ENCODE measurements at regions not wholly inside any gene's neighbourhood (a gene's known extent, or its start where the extent isn't known, plus 50 kb on each side); places are given as distances from the start of the nearest gene placed in this dataset.

DNA sequence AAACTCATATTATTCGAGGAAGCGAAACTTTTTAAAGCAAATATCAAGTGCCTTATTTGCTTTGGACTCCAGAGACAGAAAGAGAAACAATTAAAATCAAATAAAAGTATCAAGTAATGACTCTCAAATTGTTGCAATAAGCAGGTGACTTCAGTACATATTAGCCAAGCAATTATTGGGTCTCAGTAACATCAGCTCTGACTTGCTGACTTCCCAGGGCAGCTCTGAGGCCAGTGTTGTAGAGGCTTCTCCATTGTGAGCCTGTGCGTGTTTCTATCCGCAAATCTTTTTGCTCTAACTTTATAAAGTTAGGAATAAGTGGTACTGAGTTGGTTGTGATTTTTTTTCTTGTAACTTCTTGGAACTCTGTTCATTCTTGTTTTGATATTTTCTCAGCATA is 186.8 kb upstream of the PRLR start:
- no peak for DNase-seq

DNA sequence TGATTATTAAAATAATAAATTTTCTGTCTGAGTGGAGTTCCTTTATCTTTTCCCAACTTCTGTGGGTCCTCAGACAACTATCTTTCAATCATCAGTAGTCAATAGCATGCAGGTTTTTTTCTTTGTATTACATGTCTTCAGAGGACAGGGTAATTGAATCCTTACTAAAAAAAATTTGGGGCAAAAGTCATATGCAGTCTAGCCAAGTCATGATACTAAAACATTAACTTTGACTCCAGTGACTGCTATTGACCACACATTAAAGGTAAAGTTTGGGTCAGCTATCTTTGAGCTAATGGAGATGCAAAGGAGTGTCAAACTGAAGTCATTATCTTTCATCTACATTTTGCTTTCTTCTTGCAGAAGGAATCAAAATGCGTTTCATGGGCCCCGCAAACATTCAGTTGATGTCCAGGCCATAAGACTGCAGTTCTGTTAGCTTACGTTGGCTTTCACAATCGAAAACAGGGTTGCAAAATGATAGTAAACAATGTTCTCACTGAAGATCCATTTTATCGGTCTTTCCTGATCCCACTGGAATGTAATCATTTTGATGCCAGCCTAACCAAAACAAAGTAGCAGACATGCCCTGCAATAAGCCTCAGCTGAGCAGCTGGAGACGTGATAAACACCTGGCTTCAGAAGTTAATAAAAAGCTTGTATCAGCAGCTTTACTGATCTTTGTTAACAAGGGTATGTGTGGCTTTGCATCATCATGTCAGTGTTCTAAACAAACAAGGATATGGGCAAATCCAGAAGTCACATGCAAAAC is 186.1 kb upstream of the PRLR start:
- DNase-seq = no peak

DNA sequence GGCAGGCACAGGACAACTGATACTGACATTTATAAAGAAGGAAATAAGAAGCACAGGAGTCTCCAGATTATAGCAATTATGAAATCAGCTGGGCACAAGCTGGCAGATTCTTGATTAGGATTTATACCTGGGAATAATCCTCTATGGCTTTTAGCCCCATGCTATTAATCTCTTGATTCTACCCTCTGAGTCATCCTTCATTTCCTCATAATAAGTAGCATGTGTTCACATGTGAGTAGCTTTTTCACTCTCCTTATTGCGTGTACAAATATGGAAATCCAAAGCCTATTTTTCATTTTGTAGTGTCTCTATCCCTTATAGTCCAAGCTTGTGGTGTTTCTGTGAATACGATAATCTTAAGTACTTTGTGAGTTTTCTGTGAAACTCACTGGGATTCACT is 185.0 kb upstream of the PRLR start:
- DNase-seq = peak; percentile 20

DNA sequence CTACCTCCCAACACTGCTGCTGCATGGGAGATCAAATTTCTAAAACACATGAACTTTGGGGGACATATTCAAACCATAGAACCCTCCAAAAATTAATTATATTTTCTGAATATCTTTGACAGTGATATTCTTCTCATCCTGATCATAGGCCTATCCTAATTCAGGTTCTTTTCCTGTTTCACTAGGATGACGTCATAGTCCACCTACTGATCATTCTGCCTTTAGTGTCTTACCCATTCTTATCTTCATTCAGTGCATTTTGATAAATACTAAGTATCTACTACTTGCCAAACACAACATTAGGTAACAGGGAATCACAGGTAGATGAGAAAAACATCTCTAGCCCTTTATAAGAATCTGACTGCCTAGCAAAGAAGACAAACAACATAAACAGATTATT is 179.1 kb upstream of the PRLR start:
- no peak for DNase-seq

DNA sequence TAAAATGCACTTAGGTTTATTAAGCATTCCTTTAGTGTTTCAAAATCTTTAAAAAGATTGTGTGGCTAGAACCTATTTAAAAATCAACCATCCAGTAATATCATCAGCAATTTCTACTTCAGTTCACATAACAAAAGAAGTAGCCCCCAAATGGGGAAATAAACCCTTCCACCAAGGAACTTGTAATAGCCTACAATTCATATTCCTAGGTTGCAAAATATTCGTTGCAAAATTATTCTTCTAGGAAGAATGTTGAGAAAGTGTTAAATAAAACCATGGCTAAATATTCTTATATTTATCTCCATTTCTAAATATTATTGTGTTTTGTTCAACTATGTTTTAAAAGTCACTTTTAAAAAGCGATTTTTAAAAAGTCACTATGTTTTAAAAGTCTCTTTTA is 177.9 kb upstream of the PRLR start:
- no peak for DNase-seq

DNA sequence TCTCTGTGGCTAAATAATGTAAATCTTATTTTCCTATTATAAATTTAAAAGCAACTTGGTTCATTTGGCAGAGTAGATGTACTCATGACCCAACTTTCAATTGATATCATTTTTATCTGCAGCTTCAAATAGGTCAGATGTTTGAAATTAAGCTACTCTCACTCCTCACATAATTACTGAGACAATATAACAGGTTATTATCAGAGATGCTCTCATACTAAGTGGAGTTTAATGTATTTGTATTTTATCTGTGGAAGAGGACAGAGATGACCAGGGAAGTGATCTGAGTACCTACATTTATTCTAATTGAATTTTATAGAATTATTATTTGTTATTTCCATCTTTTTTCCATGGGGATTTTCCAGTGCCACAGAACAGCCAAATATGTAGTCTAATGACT is 177.4 kb upstream of the PRLR start:
- DNase-seq = no peak

DNA sequence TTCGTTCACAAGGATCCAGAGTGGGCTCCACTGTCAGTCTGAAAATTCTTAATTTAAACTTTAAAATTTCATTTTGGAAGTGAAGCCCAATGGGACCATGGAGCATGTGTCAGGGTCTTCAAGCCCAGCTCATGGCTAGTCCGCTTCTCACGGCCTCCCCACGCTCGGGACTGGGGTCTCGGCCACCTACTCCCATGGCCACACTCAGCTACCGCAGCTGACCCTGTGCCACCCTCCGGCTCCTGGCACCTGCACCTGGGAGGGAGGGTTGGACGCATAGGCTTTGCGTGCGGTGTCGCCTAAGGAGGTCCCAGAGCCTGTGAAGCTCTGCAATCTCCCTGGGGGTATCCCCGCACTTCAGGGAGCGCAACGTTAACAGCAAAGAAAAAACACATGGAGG is 175.7 kb upstream of the PRLR start:
- no peak for DNase-seq

DNA sequence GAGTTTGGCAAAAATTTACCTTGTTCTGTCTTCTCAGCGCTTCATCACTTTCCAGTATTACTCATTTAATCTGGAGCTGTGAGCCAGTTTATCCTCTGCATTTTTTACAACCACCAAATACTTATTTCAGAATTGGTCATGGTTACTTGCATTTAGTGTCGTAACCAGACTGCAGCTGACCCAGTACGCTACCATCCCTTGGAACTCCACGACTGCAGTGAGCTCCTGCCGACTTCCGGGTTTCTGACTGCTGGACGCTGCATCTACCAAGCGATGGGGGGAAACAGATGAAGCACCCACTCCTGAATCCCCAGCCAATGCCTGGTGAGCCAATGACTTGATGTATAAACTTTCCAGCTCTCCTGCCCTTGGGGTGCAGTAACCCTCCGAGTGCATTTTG is 174.4 kb upstream of the PRLR start:
- no peak for DNase-seq

DNA sequence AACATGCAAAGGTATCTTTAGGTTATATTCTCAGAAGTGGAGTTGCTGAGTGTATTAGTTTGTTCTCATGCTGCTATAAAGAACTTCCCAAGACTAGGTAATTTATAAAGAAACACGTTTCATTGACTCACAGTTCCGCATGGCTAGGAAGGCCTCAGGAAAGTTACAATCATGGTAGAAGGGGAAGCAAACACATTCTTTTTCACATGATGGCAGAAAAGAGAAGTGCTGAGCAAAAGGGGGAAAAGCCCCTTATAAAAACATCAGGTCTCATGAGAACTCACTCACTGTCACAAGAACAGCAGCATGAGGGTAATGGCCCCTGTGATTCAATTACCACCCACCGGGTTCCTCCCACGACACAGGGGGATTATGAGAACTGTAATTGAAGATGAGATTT is 163.6 kb upstream of the PRLR start:
- DNase-seq = no peak

DNA sequence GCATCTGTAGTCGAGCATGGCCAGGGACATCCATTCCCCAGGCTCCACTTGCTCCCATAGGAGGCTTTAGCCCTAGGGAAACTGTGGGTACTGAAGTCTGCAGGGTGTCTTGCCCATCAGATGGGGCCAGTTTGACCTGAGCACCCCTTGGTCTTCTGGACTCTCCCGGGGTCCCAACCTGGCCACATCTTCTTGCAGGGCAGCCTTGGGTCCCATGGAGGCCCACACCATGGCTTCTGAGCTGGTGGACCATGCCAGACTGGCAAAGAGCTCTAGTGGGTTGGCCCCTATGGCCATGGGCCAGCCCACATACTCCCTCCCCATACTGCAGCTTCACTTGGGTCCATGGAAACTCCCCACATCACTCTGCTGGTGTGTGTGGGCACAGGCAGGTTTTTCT is 154.4 kb upstream of the PRLR start:
- DNase-seq = no peak

DNA sequence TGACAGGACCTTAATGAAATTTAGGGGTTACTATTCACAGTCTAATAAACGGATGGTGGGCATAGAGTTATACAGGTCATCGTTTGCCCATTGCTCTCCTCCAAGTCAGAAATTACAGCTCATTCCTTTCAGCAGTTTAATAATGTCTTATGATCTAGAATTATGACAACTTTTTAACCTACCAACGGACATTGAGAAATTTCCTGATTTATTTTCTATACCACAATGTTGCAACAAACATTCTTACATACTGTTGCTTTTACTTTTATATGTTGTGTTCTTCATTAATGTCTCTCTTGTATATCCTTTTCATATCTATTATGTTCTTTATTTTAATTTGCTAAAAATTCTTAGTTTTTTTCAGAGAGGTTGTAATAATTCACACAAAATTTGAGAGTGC is 152.8 kb upstream of the PRLR start:
- no peak for DNase-seq

DNA sequence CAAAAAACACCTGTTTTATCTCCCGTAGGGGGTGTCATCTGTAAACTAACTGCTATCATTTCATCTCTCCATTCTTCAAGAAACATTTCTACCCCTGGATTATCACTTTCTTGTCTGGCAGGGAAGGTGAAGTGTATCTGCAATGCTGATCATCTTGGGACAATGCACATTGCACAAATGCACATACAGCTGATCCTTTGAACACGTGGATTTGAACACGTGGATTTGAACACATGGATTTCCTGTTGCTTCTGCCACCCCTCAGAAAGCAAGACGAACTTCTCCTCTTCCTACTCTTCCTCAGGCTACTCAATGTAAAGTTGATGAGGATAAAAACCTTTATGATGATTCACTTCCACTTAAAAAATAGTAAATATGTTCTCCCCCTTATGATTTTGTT is 147.4 kb upstream of the PRLR start:
- DNase-seq = no peak

DNA sequence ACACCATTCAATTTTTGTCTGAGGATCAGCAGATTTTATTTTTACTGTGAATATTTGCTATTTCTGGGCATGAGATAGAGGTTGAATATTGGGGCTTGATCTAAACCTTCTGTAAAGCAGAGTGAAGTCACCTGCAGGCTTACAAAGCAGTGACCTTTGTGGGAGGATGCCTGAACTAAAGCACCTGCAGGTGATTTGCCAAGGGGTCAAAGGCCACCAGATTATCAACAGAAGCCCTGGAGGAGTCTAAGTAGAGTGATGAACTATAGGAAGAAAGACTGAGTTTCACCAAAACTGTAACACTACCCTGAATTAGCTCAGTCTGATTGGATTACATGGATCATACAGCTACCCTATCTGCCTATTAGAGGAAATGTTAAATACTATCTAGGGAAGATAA is 144.3 kb upstream of the PRLR start:
- DNase-seq = no peak

DNA sequence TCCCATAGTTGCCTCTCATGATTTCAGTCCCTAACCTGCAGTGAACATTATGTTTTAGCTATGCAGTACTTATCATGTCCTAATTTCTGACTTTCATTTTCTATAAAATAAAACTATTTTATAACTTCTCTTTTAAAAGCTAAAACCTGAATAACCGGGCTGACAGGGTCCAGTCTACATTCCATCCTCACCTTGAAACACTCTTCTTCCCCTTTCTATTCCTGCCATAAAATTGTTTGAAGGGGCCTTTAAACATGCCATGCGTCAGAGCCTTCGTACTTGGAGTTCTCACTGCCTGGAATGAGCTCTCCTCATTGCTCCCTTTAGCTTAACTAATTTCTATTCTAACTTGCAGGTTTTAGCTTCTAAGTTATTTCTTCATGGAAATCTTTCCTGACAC is 143.0 kb upstream of the PRLR start:
- no peak for DNase-seq

DNA sequence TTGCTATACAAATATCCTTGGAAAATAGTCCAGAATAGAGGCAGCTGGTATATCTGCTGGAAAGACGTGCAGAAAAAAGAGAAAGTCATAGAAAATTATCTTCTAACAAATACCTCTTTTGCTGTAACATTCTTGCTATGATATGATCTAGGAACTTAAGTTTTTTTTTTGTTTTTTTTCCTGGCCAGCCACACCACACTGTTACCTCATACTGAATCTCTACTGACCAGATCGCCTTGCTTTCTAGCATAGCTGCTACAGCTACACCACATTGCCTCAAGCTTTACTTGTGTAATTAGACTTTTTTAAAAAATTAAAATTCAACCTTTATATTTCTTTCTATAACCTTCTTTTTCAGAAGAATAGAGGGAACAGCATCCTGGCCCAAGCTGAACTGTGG is 142.2 kb upstream of the PRLR start:
- DNase-seq = no peak

DNA sequence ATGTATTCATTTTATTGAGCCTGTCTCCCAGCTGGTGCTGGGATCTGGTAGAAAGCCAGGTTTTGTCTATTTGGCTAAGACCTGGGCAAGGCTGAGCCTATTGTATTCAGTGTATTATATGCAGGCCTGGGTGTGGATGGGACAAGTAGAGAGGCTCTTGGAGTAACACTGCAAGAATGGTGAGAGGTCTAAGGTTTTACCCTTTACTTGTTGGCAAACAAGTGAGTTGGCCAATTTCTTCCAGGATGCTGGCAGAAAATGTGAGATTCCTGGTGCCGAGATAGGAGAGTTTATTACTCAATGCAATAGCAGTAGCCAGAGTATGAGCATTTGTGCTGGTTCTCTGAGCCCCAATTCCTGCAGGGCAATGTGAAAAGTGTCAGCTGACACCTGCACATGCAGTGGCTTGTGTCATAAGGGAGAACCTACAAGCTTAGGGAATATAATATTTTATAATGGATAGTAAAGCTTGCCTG is 141.7 kb upstream of the PRLR start:
- DNase-seq = no peak

DNA sequence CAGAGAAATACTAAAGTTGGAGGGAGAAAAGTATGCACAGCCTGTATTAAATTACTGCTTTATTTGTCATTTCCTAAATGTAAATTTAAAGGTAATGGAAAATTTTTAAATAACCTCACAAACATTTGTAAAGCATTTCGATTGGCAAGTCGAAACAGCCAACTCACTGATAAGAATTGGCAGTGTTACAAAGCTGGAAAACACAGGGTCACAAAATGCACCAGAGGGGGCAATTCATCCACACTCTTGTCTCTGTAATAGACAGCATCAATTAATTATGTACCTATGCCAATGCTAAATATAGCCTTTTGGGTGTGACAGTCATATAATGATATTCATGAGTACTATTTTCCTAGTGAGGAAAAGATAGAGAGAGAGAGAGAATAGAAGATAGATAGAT is 140.6 kb upstream of the PRLR start:
- no peak for DNase-seq

DNA sequence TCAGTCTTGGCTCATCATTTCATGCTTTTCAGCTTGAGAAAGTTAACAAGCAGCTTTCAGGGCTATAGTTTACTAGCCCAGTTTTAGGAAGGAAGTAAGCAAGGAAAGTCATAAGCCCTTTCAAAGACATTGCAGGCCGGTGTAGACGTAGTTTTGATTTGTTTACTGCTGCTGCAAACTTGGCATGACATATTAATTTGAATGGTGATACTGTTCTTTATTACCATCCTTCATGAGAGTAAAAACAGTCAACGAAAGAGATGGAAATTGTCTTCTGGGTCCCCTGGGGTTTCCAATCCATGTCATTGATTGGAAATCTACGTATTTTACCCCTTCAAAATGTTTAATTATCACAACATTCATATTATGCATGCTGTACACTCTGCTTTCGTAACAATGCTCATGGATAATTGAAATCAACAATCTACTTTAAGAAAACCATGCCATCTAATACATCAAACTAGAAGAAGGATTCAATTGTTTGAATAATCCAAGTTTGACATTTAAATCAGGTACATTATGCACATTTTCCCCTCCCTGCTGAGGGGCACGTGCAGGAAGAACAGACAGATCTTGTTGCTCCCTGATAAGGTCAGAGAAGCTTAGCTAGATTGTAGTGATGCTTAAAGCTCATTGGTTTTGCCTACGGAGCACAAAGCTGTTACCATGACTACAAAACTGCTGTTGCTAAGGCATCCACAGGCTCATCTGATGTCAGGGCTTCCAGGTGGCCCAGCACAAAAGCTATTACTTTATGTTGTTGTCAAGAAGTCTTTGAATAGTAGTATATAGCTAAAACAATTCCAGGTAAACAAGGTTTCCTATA is 139.9 kb upstream of the PRLR start:
- DNase-seq = no peak

DNA sequence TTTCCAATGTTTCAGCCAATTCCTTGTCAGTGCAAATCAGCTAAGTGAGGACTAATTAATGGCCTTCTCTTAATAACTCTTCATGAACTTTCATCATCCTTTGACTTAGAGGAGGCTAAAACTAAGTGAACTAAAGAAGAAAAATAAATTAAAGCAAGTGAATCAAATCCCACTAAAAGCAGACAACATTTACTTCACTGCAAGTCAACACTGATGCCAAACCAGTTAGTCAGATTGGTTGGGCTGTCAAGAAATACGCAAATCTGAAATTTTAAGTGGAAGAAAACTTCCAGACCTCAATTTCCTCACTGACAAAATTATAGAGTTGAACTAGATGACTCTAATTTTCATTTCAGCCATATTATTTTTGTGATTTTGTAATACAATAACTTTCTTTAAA is 137.2 kb upstream of the PRLR start:
- DNase-seq = no peak

DNA sequence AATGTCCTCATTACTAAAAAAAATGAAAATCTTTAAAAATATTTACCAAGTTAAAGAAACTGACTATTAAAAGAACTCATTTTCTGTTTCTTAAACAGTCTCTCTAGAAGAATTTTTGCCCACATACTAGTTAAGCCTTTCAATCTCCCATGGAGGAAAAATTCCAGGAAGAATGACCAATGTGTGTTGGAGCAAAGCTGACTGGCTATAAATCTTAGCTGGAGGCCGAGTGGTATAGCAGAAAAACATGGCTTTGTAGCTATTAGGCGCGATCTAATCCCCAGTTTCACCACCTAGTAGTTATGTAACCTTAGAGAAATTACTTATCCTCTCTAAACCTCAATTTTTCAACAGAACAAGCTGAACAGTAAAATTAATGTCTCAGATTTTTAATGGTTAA is 135.5 kb upstream of the PRLR start:
- DNase-seq = peak; percentile 72

DNA sequence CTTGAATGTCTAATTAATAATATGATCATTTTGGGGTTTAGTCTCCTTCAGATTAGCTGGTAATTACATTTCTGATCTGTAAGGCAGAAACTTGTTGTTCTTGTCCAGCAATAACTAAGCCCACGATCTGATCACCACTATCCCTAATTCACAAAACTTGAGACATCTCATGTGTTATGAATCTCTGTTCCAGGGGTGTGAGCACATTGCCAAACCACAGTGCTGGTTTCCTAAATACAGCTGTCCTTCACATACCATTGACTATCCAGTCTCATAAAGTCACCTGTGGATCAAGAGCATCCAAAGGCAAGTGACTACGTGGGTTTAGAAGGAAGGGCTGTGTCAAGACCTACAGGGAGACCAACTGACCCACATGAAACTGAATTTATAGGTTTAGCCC is 134.1 kb upstream of the PRLR start:
- DNase-seq = no peak

DNA sequence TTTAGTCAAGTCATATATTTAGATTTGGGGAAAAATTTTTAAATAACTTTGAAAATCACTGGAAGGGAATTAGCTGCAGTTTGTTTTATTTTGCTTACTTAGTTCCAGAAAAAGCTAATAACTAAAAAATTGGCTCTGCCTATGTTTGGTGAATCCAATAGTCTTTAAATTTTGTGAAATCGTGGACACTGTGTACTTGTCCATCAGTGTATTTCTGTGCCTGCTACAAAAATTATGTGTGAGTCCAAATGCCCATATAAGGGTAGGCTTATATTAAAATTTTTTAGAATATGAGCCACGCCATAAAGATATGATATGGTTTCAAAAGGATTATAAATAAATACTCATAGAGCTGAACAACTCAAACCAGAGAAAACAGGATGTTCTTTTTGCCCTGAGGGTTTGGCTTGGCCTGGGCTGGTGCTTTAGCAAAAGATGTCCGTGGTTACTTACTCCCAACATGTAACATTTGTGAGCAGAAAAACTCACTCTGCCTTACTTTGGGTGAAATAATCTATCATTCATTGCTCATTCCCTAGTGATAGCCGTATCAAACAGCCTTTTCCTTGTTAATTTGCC is 133.2 kb upstream of the PRLR start:
- DNase-seq = no peak

DNA sequence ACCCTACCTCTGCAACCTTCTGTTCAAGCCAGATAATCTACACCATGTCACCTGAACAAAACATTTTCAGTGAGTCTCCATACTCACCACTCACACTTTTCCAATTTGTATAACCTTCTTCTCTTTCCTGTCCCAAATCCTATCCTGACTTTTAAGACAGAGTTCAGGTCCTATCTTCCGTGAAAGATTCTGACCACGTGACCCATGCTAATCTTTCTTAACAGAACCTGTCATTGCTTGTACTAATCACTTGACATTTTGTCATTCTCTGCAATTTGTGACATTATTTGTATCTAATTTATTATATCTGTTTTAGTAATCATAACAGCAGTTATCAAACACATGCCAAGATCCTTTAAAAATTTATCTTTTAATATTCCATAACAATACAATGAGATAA is 132.5 kb upstream of the PRLR start:
- DNase-seq = no peak

DNA sequence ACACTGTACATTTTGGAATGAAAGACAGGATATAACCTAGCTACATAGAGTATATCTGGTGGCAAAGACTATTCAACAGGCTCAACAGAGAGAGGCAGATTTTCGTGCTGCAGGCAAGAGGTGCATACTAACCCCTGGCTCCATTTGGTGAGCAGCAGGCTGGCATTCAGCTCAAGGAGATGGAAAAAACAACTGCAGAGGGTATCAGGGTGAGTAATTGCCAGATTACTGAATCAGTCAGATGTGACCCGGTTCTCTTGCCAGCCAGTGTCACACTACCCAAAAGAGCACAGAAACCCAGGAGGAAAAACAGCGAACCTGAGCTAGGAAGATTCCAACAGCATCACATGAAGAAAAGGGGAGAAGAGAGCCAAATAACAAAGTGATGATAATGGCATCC is 130.4 kb upstream of the PRLR start:
- DNase-seq = no peak
